ENCODE measurements at regions not wholly inside any gene's neighbourhood (a gene's known extent, or its start where the extent isn't known, plus 50 kb on each side); places are given as distances from the start of the nearest gene placed in this dataset.
"Not testable (repeated sequence)": the region's sequence is repeated elsewhere in the genome, so short reads cannot be mapped to it uniquely, and the experiment has no call there.

GRCh38 chr15:30688684-30689083 lies 62.8 kb downstream of the ARHGAP11B start:
- DNase-seq (ENCODE audit: low spot score) = not testable (repeated sequence)

- DNase-seq (ENCODE audit: low spot score) = not testable (repeated sequence)
Observed at GRCh38 chr15:30690153-30690552, 64.2 kb downstream of the ARHGAP11B start.

- DNase-seq (ENCODE audit: low spot score) = not testable (repeated sequence)
Observed at GRCh38 chr15:30695811-30696210, 69.9 kb downstream of the ARHGAP11B start.

GRCh38 chr15:30696439-30697314 lies 70.7 kb downstream of the ARHGAP11B start:
- not testable (repeated sequence) for DNase-seq (ENCODE audit: low spot score)

GRCh38 chr15:30697315-30697685 lies 71.4 kb downstream of the ARHGAP11B start:
- DNase-seq (ENCODE audit: low spot score) = not testable (repeated sequence)

GRCh38 chr15:30700006-30700597 lies 74.2 kb downstream of the ARHGAP11B start:
- DNase-seq (ENCODE audit: low spot score) = not testable (repeated sequence)

- DNase-seq (ENCODE audit: low spot score) = not testable (repeated sequence)
Observed at GRCh38 chr15:30707976-30708685, 82.2 kb downstream of the ARHGAP11B start.

- not testable (repeated sequence) for DNase-seq (ENCODE audit: low spot score)
Observed at GRCh38 chr15:30708809-30709208, 82.9 kb downstream of the ARHGAP11B start.

GRCh38 chr15:30718038-30718643 lies 92.2 kb downstream of the ARHGAP11B start:
- DNase-seq (ENCODE audit: low spot score) = not testable (repeated sequence)

GRCh38 chr15:30719363-30719762 lies 93.4 kb downstream of the ARHGAP11B start:
- not testable (repeated sequence) for DNase-seq (ENCODE audit: low spot score)

- not testable (repeated sequence) for DNase-seq (ENCODE audit: low spot score)
Observed at GRCh38 chr15:30720825-30721224, 94.9 kb downstream of the ARHGAP11B start.

- not testable (repeated sequence) for DNase-seq (ENCODE audit: low spot score)
Observed at GRCh38 chr15:30721529-30721928, 95.6 kb downstream of the ARHGAP11B start.

GRCh38 chr15:30723540-30724175 lies 97.7 kb downstream of the ARHGAP11B start:
- DNase-seq (ENCODE audit: low spot score) = not testable (repeated sequence)

- not testable (repeated sequence) for DNase-seq (ENCODE audit: low spot score)
Observed at GRCh38 chr15:30729880-30730590, 104.1 kb downstream of the ARHGAP11B start.

GRCh38 chr15:30730633-30731032 lies 104.7 kb downstream of the ARHGAP11B start:
- DNase-seq (ENCODE audit: low spot score) = not testable (repeated sequence)

GRCh38 chr15:30732100-30732499 lies 106.2 kb downstream of the ARHGAP11B start:
- DNase-seq (ENCODE audit: low spot score) = not testable (repeated sequence)

- DNase-seq (ENCODE audit: low spot score) = not testable (repeated sequence)
Observed at GRCh38 chr15:30735884-30736564, 110.1 kb downstream of the ARHGAP11B start.

GRCh38 chr15:30742796-30743195 lies 116.9 kb downstream of the ARHGAP11B start:
- not testable (repeated sequence) for DNase-seq (ENCODE audit: low spot score)

GRCh38 chr15:30749048-30749447 lies 123.1 kb downstream of the ARHGAP11B start:
- not testable (repeated sequence) for DNase-seq (ENCODE audit: low spot score)
